ENCODE measurements at regions not wholly inside any gene's neighbourhood (a gene's known extent, or its start where the extent isn't known, plus 50 kb on each side); places are given as distances from the start of the nearest gene placed in this dataset.
"Not testable (repeated sequence)": the region's sequence is repeated elsewhere in the genome, so short reads cannot be mapped to it uniquely, and the experiment has no call there.

GRCh38 chr4:30124621-30125020 lies 595.5 kb upstream of the PCDH7 start:
- DNase-seq (ENCODE audit: low read depth), result not testable (repeated sequence)

- DNase-seq (ENCODE audit: low read depth), result no peak
These were observed 594.3 kb upstream of the PCDH7 start for GRCh38 chr4:30125868-30126267.

GRCh38 chr4:30126351-30126750 lies 593.8 kb upstream of the PCDH7 start:
- DNase-seq (ENCODE audit: low read depth), result no peak

- DNase-seq (ENCODE audit: low read depth), result not testable (repeated sequence)
These were observed 571.3 kb upstream of the PCDH7 start for GRCh38 chr4:30148828-30149227.

- not testable (repeated sequence) for DNase-seq (ENCODE audit: low read depth)
These were observed 570.6 kb upstream of the PCDH7 start for GRCh38 chr4:30149539-30149938.

- DNase-seq (ENCODE audit: low read depth), result no peak
These were observed 566.7 kb upstream of the PCDH7 start for GRCh38 chr4:30153427-30153826.

- DNase-seq (ENCODE audit: low read depth), result no peak
These were observed 560.0 kb upstream of the PCDH7 start for GRCh38 chr4:30160140-30160539.

GRCh38 chr4:30172416-30172815 lies 547.8 kb upstream of the PCDH7 start:
- no peak for DNase-seq (ENCODE audit: low read depth)

- no peak for DNase-seq (ENCODE audit: low read depth)
These were observed 538.7 kb upstream of the PCDH7 start for GRCh38 chr4:30181512-30181911.

- no peak for DNase-seq (ENCODE audit: low read depth)
These were observed 538.3 kb upstream of the PCDH7 start for GRCh38 chr4:30181918-30182317.

- no peak for DNase-seq (ENCODE audit: low read depth)
These were observed 537.4 kb upstream of the PCDH7 start for GRCh38 chr4:30182786-30183185.

GRCh38 chr4:30191902-30192301 lies 528.3 kb upstream of the PCDH7 start:
- DNase-seq (ENCODE audit: low read depth), result no peak

- DNase-seq (ENCODE audit: low read depth), result no peak
These were observed 512.8 kb upstream of the PCDH7 start for GRCh38 chr4:30207389-30207788.

GRCh38 chr4:30208731-30209435 lies 511.3 kb upstream of the PCDH7 start:
- DNase-seq (ENCODE audit: low read depth), result peak; percentile 82

- not testable (repeated sequence) for DNase-seq (ENCODE audit: low read depth)
These were observed 504.2 kb upstream of the PCDH7 start for GRCh38 chr4:30215973-30216372.

- no peak for DNase-seq (ENCODE audit: low read depth)
These were observed 475.0 kb upstream of the PCDH7 start for GRCh38 chr4:30245140-30245539.

- DNase-seq (ENCODE audit: low read depth), result no peak
These were observed 463.9 kb upstream of the PCDH7 start for GRCh38 chr4:30256116-30256832.

- DNase-seq (ENCODE audit: low read depth), result no peak
These were observed 461.2 kb upstream of the PCDH7 start for GRCh38 chr4:30258949-30259348.

- DNase-seq (ENCODE audit: low read depth), result no peak
These were observed 457.8 kb upstream of the PCDH7 start for GRCh38 chr4:30262379-30262778.

- no peak for DNase-seq (ENCODE audit: low read depth)
These were observed 455.7 kb upstream of the PCDH7 start for GRCh38 chr4:30264465-30264864.

- no peak for DNase-seq (ENCODE audit: low read depth)
These were observed 454.5 kb upstream of the PCDH7 start for GRCh38 chr4:30265716-30266115.

- DNase-seq (ENCODE audit: low read depth), result no peak
These were observed 451.8 kb upstream of the PCDH7 start for GRCh38 chr4:30268370-30268769.

GRCh38 chr4:30269850-30270249 lies 450.3 kb upstream of the PCDH7 start:
- DNase-seq (ENCODE audit: low read depth), result no peak
